ENCODE measurements at regions not wholly inside any gene's neighbourhood (a gene's known extent, or its start where the extent isn't known, plus 50 kb on each side); places are given as distances from the start of the nearest gene placed in this dataset.

GRCh38 chr1:188402986-188403385, 1574.2 kb downstream of the PLA2G4A start:
- no peak for ATAC-seq
- TF ChIP-seq ARNTL (CRISPR knock-in tag; IDR thresholded peaks at IDR 0.05; ENCODE audit: borderline replicate concordance, low read depth) (no peak), ZC3H10 (CRISPR knock-in tag; IDR thresholded peaks at IDR 0.05) (no peak), ZFP3 (CRISPR knock-in tag; IDR thresholded peaks at IDR 0.05) (no peak), GLIS3 (CRISPR knock-in tag; IDR thresholded peaks at IDR 0.05) (no peak), OSR1 (CRISPR knock-in tag; IDR thresholded peaks at IDR 0.05) (no peak), PATZ1 (CRISPR knock-in tag; IDR thresholded peaks at IDR 0.05; ENCODE audit: borderline replicate concordance) (no peak), POU6F1 (CRISPR knock-in tag; IDR thresholded peaks at IDR 0.05; ENCODE audit: borderline replicate concordance, low read depth) (no peak), SNAI2 (CRISPR knock-in tag; IDR thresholded peaks at IDR 0.05) (no peak), CSDC2 (CRISPR knock-in tag; IDR thresholded peaks at IDR 0.05) (no peak), PPARA (CRISPR knock-in tag; IDR thresholded peaks at IDR 0.05; ENCODE audit: borderline replicate concordance) (no peak), TSHZ2 (CRISPR knock-in tag; IDR thresholded peaks at IDR 0.05) (no peak), ESRRG (CRISPR knock-in tag; IDR thresholded peaks at IDR 0.05) (no peak), TOX (CRISPR knock-in tag; IDR thresholded peaks at IDR 0.05; ENCODE audit: borderline replicate concordance) (no peak), ZNF70 (CRISPR knock-in tag; IDR thresholded peaks at IDR 0.05) (no peak), ZNF565 (CRISPR knock-in tag; conservative IDR thresholded peaks at IDR 0.05; ENCODE audit: low read depth) (no peak), ZFP30 (CRISPR knock-in tag; IDR thresholded peaks at IDR 0.05) (no peak)

- ATAC-seq, result no peak
- no peak for TF ChIP-seq ESRRG (CRISPR knock-in tag; IDR thresholded peaks at IDR 0.05)
Observed at GRCh38 chr1:188406636-188407035, 1577.9 kb downstream of the PLA2G4A start.

- TF ChIP-seq BACH2 (CRISPR knock-in tag; IDR thresholded peaks at IDR 0.05; ENCODE audit: borderline replicate concordance) (no peak), CSRNP3 (CRISPR knock-in tag; IDR thresholded peaks at IDR 0.05) (no peak), ISL1 (CRISPR knock-in tag; IDR thresholded peaks at IDR 0.05) (no peak), PATZ1 (CRISPR knock-in tag; IDR thresholded peaks at IDR 0.05; ENCODE audit: borderline replicate concordance) (no peak), PPARA (CRISPR knock-in tag; IDR thresholded peaks at IDR 0.05; ENCODE audit: borderline replicate concordance) (no peak), CSDC2 (CRISPR knock-in tag; IDR thresholded peaks at IDR 0.05) (no peak), TOX (CRISPR knock-in tag; IDR thresholded peaks at IDR 0.05; ENCODE audit: borderline replicate concordance) (no peak), ZC3H10 (CRISPR knock-in tag; IDR thresholded peaks at IDR 0.05) (no peak), ZNF70 (CRISPR knock-in tag; IDR thresholded peaks at IDR 0.05) (no peak), ESRRG (CRISPR knock-in tag; IDR thresholded peaks at IDR 0.05) (no peak), GLIS3 (CRISPR knock-in tag; IDR thresholded peaks at IDR 0.05) (no peak), ZNF8 (CRISPR knock-in tag; IDR thresholded peaks at IDR 0.05) (no peak)
- ATAC-seq, result no peak
Observed at GRCh38 chr1:188420177-188420576, 1591.4 kb downstream of the PLA2G4A start.

All from SK-N-SH treated with all-trans-retinoic acid at 6 μM for 48 hours (cell line).